DMS153 treated with DMSO at 0.1 percent for 48 hours (cell line): ENCODE measurements at regions not wholly inside any gene's neighbourhood (a gene's known extent, or its start where the extent isn't known, plus 50 kb on each side); places are given as distances from the start of the nearest gene placed in this dataset.

Source experiments
- DNase-seq: peaks from one replicate; lab custom pipeline; 2025; ENCODE audit not compliant: unreplicated experiment; lab: John Stamatoyannopoulos, UW

DNA sequence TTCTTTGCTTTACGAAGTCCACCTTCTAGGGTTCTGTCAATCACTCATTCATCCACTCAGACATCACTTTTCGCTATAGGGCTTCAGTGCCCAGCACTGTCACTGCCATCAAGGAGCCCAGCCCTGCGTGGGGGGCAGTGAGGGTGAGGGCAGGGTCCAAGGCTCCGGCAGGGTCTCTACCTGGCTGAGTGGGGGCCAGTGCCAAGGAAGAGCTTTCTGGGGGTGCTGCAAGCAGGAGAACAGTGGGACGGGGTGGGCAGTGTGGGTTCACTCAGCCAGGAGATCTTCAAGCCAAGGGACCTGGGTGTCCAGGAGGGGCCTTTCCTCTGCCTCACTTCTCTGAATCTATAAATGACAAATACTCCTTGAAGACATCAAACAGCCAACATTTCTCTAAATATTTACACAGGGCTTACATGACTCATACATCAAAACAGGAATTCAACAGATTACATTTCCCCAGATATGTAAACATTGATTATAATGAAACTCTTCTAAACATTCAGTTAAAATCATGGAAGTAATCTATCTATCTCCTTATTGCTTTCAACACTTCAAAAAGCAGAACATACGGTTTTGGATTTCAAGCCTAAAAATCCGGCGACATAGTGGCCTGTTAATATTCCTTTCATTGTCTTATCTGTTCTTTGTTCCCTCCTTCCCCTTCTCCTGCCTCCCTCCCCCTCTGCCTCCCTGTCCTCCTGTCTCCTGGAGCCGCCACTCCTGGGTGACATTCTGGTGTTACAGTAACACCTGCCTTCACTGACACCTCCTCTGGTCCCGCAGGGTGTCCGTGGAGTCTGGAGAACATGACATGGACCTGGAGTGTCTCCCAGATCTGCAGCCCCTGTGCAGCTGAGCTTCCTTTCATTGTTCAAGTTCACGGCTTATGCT lies 94.4 kb upstream of the ADRA2C start:
- no peak for DNase-seq

DNA sequence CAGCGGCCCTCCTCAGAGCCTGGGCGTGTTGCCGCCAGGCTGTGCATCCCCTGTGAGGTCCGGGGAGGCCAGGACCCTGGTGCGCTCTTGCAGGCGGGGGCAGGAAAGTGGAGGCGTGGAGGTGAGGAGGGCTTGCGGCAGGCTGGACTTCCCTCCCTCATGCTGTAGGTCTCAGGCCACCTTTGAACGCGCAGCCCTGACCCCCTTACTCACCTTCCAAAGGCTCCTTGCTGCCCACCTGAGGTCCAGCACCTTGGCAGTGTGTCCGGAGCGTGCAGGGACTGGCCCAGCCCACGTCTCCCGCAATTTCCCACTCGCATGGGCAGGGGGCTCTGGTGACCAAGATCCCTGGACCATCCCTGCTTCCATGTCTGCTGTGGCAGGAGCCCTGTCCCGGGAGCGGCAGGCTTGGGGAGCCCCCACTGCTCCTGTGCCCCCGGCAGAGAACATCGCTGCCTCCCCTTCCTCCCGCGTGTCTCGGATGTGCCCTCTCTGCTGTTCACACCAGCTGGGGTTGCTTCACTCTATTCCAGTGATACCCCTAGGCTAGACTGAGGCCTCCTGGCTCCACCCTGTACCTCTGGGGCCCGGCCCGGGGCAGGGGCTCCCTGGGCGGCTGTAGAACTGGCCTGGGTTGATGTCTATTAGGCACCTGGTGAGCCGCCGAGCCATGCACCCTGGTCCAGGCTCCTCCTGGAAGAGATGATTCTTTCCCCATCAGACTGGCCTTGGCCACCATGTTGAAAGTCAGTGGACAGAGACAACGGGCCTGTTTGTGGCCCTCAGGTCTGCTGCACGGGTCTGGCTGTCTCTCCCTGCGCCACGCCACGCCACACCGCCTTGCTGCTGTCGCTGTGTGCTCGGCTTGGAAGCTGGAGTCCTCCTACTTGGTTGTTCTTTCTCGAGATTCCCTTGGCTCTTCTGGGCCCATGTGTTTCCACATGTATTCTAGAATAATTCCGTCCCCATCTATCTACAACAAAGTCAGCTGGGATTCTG lies 95.4 kb upstream of the ADRA2C start:
- DNase-seq = no peak

DNA sequence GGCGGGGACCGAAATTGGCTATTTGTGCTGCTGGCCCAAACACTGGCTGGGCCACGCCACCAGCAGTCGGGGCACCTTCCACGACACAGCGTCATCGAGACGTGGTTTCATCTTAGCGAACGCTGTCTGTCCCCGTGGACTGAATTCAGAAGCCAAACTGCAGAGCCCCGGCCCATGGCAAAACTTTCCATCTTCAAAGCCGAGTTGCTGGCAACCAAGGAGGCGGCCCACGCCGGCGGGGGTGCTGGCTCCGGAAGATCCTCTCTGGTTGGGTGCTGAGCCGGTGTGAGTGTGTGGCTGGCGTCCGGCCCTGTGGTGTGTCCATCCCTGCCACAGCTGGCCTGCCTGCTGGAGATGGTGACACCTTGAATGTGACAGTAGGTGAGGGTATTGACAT lies 96.6 kb upstream of the ADRA2C start:
- no peak for DNase-seq

DNA sequence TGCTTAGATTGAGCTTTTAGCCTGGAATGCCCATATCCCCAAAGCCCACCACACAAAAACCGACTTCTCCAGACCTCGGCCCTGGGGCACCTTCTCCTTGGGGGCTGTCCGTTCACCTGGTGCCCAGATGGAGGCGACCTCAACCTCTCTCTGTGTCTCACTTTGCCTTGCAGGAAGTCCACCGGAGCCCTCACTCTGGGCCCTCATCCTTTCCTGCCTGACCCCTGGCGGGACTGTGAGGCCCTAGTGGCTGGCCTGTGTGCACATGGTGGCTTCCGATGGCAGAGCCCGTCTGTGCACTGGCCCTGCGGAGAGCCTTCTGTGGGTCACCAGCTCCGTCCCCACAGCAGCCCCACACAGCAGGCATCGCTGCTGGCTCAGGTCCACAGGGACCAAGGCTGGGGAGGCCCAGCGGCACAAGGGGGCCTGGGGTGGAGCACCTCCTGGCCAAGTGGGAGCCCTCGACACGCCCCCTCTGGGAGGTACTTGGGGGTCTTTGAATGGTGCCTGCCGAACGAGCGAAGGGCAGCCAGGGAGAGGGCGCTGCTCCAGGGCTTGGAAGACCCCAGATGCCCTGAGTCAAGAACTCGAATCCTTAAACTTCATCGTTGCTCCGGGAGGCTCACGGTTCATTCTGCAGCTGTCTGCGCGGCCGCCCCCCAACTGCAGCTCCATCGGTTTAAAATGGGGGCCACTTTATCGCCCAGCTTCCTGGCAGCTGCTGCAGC lies 97.2 kb upstream of the ADRA2C start:
- DNase-seq = no peak

DNA sequence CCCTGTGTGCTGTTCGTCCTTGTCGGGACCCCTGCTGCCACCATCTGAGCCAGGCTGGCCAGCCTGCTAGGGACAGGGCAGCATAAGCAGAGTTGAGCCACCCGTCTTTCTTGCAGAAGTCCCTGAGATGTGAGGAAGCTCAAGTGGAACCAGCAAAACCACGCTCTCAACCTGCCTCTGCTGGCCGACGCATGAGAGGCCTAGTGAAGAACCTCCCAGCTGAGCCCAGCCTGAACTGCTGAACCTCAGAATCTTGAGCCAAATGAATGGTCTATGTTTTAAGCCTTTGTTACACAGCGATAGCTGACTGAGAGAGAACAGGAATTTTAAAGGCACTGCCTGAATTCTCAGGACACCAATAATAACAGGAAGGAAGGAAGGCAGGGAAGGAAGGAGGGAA lies 98.9 kb upstream of the ADRA2C start:
- no peak for DNase-seq

DNA sequence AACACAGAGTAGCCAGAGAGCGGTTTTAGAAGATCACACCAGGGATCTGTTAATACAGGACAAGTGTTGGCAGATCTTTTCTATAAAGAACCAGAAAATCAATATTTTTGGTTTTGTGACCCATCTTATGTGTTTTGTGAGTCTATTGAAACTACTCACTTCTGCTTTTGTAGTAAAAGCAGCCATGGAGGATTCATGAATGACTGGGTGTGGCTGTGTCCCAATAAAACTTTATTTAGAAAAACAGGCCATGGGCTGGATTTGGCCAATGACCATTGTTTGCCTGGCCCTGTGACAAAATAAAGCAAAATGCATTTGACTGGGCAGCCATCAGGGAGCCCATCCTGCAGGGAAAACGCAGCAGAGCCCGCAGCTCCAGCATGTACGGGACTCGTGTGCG lies 99.9 kb upstream of the ADRA2C start:
- DNase-seq = no peak

DNA sequence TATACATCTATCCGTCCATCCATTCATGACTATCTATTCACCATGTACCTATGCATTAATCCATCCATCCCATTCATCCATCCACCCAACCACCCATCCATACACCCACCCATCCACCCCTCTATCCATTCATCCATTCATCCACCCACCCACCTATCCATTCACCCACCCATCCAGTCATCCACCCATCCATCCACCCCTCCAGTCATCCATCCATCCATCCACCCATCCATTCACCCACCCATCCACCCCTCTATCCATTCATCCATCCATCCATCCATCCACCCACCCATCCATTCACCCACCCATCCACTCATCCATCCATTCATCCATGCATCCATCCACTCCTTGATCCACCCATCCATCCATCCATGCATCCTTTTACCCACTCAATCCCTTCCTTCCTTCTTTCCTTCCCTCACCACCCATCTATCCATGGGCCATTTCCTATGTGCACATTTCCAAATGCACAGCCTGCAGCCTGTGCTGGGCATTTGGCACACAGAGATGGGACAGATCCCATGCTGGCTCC lies 100.8 kb upstream of the ADRA2C start:
- DNase-seq = no peak

DNA sequence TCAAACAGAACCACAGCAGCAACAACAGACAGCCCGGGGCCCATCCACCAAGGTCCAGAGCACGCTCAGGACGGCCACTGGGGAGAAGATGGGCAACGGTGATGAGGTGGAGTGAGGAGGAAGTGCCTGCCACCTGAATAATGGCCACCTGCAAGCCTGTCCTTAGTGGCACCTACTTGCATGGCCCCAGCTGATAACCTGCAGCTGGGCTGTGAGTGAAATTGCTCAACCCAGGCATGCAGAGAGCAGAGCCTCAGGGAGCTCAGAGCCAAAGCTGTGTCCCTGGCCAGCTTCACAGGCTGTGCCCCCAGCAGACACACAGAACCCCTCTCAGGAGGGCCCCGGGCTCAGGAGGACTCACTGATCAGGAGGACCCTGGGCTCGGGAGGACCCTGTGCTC lies 102.4 kb upstream of the ADRA2C start:
- no peak for DNase-seq

DNA sequence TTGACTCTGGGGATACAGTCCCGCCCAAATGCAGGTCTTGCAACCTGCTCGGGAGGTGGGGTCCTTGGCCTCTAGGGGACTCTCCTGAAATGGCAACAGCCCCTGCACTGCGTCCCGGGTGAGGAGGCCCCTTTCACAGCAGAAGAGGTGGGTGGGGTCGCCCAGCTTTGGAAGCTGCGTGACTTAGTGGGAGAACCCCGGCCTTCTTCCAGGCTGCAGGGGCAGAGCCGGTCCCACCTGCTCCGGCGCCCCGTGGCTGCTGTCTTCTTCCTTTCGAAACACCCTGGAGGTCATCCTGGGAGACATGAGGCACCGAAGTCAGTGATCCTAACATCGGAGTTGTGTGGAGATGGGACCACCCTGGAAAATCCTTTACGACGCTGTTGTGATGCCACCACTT lies 103.7 kb upstream of the ADRA2C start:
- DNase-seq = no peak

DNA sequence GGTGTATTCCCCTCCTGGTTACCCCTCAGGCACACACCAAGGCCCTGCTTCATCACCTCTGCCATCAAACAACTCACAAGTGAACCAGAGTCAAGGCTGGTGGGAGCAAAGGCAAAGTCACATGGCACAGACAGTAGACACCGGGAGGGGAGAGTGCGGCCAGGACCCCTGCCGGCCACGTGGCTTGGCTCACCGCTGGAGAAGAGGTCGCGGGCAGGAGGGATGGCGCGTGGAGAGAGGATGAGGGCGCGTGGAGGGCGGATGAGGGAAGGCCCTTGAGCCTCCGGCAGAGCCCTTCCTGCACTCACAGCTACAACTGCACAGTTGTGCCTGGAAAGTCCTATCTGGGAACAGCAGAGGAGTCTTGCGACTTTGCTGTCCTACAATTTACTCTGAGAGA lies 104.2 kb upstream of the ADRA2C start:
- no peak for DNase-seq

DNA sequence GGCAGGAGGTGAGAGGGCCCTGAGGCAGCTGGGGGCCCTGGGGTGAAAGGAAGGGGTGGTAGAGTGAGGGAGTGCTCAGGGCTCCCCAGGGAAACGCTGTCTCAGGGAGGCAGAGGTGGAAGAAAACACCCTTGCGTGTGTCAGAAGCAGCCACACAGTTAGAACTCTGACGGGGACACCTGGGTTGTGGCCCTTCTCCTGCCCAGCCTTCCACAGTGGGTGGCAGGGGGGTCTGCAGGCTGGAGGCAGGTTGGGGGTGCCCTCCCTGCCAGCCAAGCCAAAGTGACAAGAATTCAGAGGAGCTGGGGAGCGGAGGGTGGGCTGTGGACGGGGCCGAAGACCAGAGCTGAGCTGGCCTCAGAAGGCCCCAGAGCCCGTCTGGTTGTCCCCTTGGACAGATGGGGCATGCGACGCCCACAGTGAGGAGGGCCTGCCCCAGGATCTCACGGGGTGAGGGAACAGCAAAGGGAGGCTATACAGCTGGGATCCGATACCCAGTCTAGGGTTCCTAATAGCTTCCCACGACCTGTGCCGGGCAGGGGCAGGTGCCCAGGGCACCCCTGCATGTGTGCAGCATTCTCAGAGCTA lies 105.2 kb upstream of the ADRA2C start:
- no peak for DNase-seq

DNA sequence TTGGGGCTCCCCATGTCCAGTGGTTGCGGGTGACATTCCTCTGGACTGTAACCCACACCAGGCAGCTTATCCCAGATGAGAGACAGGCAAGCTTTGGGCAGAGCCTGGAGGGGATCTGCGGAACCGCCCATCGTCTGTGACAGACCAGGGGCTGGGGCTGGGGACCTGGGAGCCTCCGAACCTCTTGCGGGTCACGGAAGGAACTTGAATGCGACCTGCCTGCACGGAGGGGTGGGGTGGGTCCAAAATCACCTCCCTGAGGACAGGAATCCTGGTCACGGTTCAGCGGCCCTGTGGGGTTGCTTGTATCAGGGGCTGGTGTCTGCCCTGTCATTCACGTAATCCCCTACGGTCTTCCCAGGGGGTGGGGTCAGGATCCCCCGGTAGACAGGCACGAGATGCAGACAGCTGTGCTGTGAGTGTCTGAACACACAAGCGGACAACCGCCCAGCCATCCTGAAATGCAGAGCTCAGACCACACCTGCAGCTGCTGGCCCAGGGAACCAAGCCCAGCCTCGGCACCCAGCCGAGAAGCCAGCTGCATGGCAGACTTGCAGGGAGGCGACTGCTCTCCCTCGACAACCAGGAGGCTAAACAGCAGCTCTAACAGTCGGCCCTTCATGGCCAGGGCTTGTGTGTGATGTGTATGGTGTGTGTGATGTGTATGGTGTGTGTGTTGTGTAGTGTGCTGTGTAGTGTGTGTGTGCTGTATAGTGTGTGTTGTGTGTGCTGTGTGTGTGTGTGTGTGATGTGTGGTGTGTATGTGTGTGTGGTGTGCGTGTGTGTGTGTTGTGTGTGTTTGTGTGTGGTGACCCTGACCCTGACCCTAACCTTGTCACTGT lies 105.9 kb upstream of the ADRA2C start:
- DNase-seq = no peak

DNA sequence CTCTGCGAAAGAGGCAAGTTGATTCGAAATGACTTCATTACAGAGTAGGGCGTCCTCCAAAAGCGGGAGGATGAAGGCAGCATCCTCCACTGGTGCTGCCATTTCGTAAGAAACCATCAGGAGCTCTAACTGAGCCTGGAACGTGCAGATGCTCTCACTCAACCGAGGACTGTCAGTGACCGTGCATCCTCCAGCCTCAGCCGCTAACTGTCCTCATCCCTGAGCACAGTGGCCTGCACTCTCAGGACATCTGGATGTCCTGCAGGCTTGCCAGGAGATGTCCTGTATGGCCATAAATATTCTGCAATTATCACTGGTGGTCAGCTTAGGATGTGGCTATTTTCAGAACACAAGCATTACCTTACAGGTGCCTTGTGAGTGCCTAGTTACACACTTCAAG lies 107.1 kb upstream of the ADRA2C start:
- DNase-seq = no peak

DNA sequence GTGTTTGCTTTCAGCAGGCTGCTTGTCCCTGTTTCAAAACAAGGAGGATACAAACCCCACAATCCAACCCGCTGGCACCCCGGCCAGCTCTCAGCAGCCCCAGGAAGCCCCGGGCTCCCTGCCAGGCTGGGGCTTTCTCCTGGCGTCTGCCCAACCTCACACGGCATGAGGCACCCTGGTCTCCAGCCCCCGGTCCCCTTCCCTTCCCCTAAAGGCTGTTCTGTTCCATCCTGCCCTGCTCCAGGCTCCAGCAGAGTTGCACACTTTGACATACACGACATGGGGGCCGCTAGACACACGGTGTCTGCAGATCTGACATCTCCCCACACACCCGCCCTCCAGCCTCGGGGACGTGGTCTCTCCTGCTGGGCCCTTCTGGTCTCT lies 107.7 kb upstream of the ADRA2C start:
- DNase-seq = peak; percentile 26

DNA sequence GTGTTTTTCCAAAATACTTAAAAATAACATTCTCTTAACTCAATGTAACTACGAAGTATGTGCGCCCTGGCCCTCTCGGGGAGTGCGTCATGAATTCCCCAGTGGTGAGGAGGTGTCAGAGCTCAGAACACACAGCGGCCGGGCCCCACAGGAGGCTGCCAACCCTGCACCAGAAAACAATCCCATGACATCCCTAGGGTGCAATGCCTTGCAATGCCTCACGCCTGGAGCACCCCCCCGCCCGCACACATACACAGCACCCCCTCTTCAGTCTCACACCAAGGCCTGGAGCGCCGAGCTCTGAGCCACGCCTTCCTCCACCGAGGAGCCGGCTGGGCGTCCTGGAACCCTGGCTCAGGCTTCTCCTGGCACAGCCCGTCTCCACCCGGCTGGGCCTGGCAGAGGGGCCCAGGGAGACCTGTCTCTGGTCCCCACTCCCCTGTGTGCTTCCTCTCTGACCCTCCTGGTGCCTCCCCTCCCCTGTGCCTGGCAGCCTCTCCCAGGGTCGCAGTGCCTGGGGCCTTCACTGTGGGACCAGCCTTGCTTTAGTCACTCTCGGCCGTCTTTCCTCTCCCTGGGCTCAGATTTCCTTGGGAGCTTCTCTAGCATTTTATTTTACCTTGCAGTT lies 108.2 kb upstream of the ADRA2C start:
- no peak for DNase-seq

DNA sequence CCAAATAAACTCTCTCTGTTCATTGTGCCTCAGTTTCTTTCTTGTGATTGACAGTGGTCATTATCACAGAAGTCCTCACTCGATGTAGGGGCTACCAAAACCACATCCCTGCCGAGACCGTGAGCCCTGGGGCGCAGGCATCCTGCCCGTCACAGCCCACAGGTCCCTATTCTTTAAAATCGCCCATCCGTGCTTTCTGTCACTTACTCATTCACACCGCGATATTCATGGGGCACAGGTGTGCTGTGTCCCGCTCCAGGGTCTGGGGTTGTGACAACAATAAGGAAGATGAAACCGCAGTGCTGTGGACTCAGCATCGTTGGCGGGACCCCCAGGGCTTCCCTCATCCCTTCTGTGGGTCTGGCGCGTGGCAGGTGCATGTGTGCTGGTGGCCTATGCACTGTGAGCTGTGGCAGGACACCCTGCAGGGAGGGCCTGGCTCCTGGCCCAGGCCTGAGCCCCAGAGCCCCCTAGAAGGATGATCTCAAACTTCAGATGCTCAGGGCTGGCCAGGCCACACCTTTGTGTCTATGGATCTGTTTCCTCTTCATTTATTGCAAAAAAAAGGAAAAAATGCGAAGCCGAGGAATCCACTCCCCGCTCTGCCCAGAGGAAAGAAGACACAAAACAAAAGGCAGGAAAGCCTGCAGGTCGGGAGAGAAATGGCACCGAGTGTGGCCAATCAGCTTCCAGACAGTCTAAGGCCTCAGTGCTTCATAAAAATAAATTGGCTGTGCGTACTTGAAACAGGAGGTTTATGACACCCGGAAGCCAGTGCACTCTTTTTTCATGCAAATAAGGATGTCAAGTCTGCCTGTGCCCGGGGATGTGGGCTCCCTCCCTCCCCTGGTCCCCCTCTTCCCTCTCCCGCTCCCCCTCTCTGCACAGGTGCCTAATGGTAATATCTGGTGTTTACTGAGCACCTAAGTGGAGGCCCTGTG lies 109.5 kb upstream of the ADRA2C start:
- DNase-seq = peak; percentile 42

DNA sequence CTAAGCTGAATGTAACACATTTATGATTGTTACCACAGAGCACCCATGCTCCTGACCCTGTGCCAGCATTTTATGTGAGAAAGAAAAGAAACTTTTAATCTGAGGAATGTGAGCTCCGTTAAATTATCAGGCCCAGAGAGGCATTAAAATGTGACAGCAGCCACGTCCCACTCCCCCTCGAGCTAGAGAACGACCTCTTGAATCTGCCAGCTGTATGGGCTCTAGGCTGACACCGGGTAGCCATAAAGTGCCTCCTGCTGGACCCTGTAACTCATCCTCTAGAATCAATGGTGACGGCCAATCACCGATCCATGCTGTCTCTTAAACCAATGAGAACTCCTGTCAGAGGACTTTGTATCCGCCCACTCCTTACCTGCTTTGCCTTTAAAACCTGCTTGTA lies 110.2 kb upstream of the ADRA2C start:
- DNase-seq = peak; percentile 35

DNA sequence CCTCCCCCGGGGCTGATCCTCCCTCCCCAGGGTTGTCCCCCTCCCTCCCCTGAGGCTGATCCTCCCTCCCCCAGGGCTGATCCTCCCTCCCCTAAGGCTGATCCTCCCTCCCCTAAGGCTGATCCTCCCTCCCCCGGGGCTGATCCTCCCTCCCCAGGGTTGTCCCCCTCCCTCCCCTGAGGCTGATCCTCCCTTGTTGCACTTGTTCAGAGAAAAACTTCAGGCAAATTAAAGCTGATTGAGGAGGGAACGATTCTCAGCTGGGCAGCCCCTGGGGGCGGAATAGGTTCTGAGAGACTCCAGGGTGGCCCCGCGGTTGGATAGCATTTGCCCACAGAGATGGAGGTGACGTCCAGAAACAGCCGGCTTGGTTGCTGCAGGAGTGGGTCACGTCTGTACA lies 110.7 kb upstream of the ADRA2C start:
- DNase-seq = no peak
